Activated naive CD4-positive, alpha-beta T cell treated with anti-CD3 and anti-CD28 coated beads, Interleukin-2, amount 50 U/mL, for 72 hours (primary cell): ENCODE measurements at regions not wholly inside any gene's neighbourhood (a gene's known extent, or its start where the extent isn't known, plus 50 kb on each side); places are given as distances from the start of the nearest gene placed in this dataset.
"Not testable (repeated sequence)": the region's sequence is repeated elsewhere in the genome, so short reads cannot be mapped to it uniquely, and the experiment has no call there.

ENCODE experiments used
- ATAC-seq, 2 donors: fragments of 150-1000 bp; cut with Tn5 transposase; 2 replicates each; pipeline ENCODE4 v1.10.0; 2021; ENCODE audit warnings: mild to moderate bottlenecking in 2 of 2, moderate library complexity in 2 of 2
- DNase-seq, 2 donors: peaks; one replicate each; pipeline ENCODE4 v3.0.0; 2021 to 2022; ENCODE audit warnings: low spot score in 2 of 2
- H3K27ac Mint-ChIP-seq, 2 donors: one replicate each; pipeline ENCODE4 v1.8.0; 2022; ENCODE audit warnings: mild to moderate bottlenecking in 2 of 2, mixed read lengths in 2 of 2
- H3K36me3 Mint-ChIP-seq, 2 donors: one replicate each; pipeline ENCODE4 v1.8.0; 2022; ENCODE audit warnings: mixed read lengths in 2 of 2
- H3K9me3 Mint-ChIP-seq, 2 donors: one replicate each; pipeline ENCODE4 v1.8.0; 2022; ENCODE audit warnings: mixed read lengths in 2 of 2

GRCh38 chr5:176043986-176044385 is 75.9 kb upstream of the THOC3 start:
- not testable (repeated sequence) for H3K9me3 Mint-ChIP-seq, ATAC-seq, H3K36me3 Mint-ChIP-seq, DNase-seq
- peak overlapping the region in 1 of 2 donors; percentile 29 for H3K27ac Mint-ChIP-seq

GRCh38 chr5:176044431-176044830 is 76.3 kb upstream of the THOC3 start:
- not testable (repeated sequence) for H3K36me3 Mint-ChIP-seq, ATAC-seq, H3K9me3 Mint-ChIP-seq, DNase-seq, H3K27ac Mint-ChIP-seq

GRCh38 chr5:176045442-176045841 is 77.3 kb upstream of the THOC3 start:
- not testable (repeated sequence) for H3K36me3 Mint-ChIP-seq, H3K27ac Mint-ChIP-seq, DNase-seq, H3K9me3 Mint-ChIP-seq
- peak in 1 of 2 donors; percentile 14 for ATAC-seq

- H3K27ac Mint-ChIP-seq, ATAC-seq, H3K36me3 Mint-ChIP-seq, H3K9me3 Mint-ChIP-seq, DNase-seq: not testable (repeated sequence)
Measured at GRCh38 chr5:176048671-176049070, 80.6 kb upstream of the THOC3 start.

GRCh38 chr5:176060472-176061268 is 92.6 kb upstream of the THOC3 start:
- peak; percentile 97 to 98 for ATAC-seq
- H3K27ac Mint-ChIP-seq, H3K36me3 Mint-ChIP-seq, H3K9me3 Mint-ChIP-seq: not testable (repeated sequence)
- DNase-seq, result peak in 1 of 2 donors; percentile 68

- not testable (repeated sequence) for DNase-seq, H3K36me3 Mint-ChIP-seq, H3K9me3 Mint-ChIP-seq, H3K27ac Mint-ChIP-seq, ATAC-seq
Measured at GRCh38 chr5:176061269-176061622, 93.1 kb upstream of the THOC3 start.

GRCh38 chr5:176061660-176062059 is 93.5 kb upstream of the THOC3 start:
- not testable (repeated sequence) for H3K27ac Mint-ChIP-seq, DNase-seq, H3K36me3 Mint-ChIP-seq, ATAC-seq, H3K9me3 Mint-ChIP-seq

- not testable (repeated sequence) for DNase-seq, ATAC-seq, H3K36me3 Mint-ChIP-seq
Measured at GRCh38 chr5:176066262-176066945, 98.3 kb upstream of the THOC3 start.

GRCh38 chr5:176067162-176067561 is 99.0 kb upstream of the THOC3 start:
- DNase-seq, ATAC-seq, H3K9me3 Mint-ChIP-seq, H3K36me3 Mint-ChIP-seq: not testable (repeated sequence)
- H3K27ac Mint-ChIP-seq, result peak overlapping the region in 1 of 2 donors; percentile 44

More at GRCh38 chr5:176066262-176066945, 98.3 kb upstream of the THOC3 start:
- H3K9me3 Mint-ChIP-seq, H3K27ac Mint-ChIP-seq: not testable (repeated sequence)

GRCh38 chr5:176067948-176068347 is 99.8 kb upstream of the THOC3 start:
- ATAC-seq, result peak; percentile 49 to 70
- DNase-seq, H3K9me3 Mint-ChIP-seq, H3K36me3 Mint-ChIP-seq: not testable (repeated sequence)
- peak overlapping the region in 1 of 2 donors; percentile 52 for H3K27ac Mint-ChIP-seq

GRCh38 chr5:176073996-176074571 is 106.0 kb upstream of the THOC3 start:
- not testable (repeated sequence) for H3K9me3 Mint-ChIP-seq, H3K36me3 Mint-ChIP-seq, H3K27ac Mint-ChIP-seq, DNase-seq, ATAC-seq

GRCh38 chr5:176083717-176084116 is 115.6 kb upstream of the THOC3 start:
- DNase-seq, ATAC-seq, H3K9me3 Mint-ChIP-seq, H3K27ac Mint-ChIP-seq, H3K36me3 Mint-ChIP-seq: not testable (repeated sequence)

GRCh38 chr5:176103083-176103482 is 135.0 kb upstream of the THOC3 start:
- H3K27ac Mint-ChIP-seq, ATAC-seq, H3K9me3 Mint-ChIP-seq, H3K36me3 Mint-ChIP-seq, DNase-seq: not testable (repeated sequence)

- H3K27ac Mint-ChIP-seq, H3K36me3 Mint-ChIP-seq, DNase-seq, ATAC-seq, H3K9me3 Mint-ChIP-seq: not testable (repeated sequence)
Measured at GRCh38 chr5:176112888-176113287, 125.3 kb upstream of the SIMC1 start.

- not testable (repeated sequence) for H3K36me3 Mint-ChIP-seq, DNase-seq, ATAC-seq, H3K9me3 Mint-ChIP-seq, H3K27ac Mint-ChIP-seq
Measured at GRCh38 chr5:176113673-176114335, 124.4 kb upstream of the SIMC1 start.

GRCh38 chr5:176114825-176115224 is 123.4 kb upstream of the SIMC1 start:
- H3K27ac Mint-ChIP-seq, DNase-seq, H3K9me3 Mint-ChIP-seq, H3K36me3 Mint-ChIP-seq, ATAC-seq: not testable (repeated sequence)

- H3K27ac Mint-ChIP-seq, H3K36me3 Mint-ChIP-seq, DNase-seq, H3K9me3 Mint-ChIP-seq, ATAC-seq: not testable (repeated sequence)
Measured at GRCh38 chr5:176117699-176118238, 120.5 kb upstream of the SIMC1 start.
